ENCODE measurements at regions not wholly inside any gene's neighbourhood (a gene's known extent, or its start where the extent isn't known, plus 50 kb on each side); places are given as distances from the start of the nearest gene placed in this dataset.
"Not testable (repeated sequence)": the region's sequence is repeated elsewhere in the genome, so short reads cannot be mapped to it uniquely, and the experiment has no call there.

GRCh38 chr10:31678575-31679516, 249.8 kb downstream of the ARHGAP12 start:
- DNase-seq = no peak

GRCh38 chr10:31678139-31678536, 250.5 kb downstream of the ARHGAP12 start:
- DNase-seq = no peak

GRCh38 chr10:31677195-31678138, 251.2 kb downstream of the ARHGAP12 start:
- no peak for DNase-seq

- DNase-seq = no peak
These were observed 252.9 kb downstream of the ARHGAP12 start for GRCh38 chr10:31675726-31676125.

- no peak for DNase-seq
These were observed 259.3 kb downstream of the ARHGAP12 start for GRCh38 chr10:31669357-31669756.

- DNase-seq = no peak
These were observed 260.3 kb downstream of the ARHGAP12 start for GRCh38 chr10:31668326-31668725.

- not testable (repeated sequence) for DNase-seq
These were observed 262.8 kb downstream of the ARHGAP12 start for GRCh38 chr10:31665764-31666279.

GRCh38 chr10:31664803-31665202, 263.8 kb downstream of the ARHGAP12 start:
- DNase-seq = no peak

GRCh38 chr10:31664071-31664470, 264.6 kb downstream of the ARHGAP12 start:
- DNase-seq = not testable (repeated sequence)

- DNase-seq = no peak
These were observed 268.3 kb downstream of the ARHGAP12 start for GRCh38 chr10:31660300-31660699.

GRCh38 chr10:31659665-31660064, 269.0 kb downstream of the ARHGAP12 start:
- no peak for DNase-seq

- no peak for DNase-seq
These were observed 271.2 kb downstream of the ARHGAP12 start for GRCh38 chr10:31657434-31657872.

- DNase-seq = no peak
These were observed 271.7 kb downstream of the ARHGAP12 start for GRCh38 chr10:31656851-31657433.

GRCh38 chr10:31652038-31652437, 276.6 kb downstream of the ARHGAP12 start:
- no peak for DNase-seq

- no peak for DNase-seq
These were observed 278.6 kb downstream of the ARHGAP12 start for GRCh38 chr10:31650010-31650409.

GRCh38 chr10:31648966-31649365, 279.7 kb downstream of the ARHGAP12 start:
- DNase-seq = no peak

GRCh38 chr10:31647861-31648260, 280.8 kb downstream of the ARHGAP12 start:
- no peak for DNase-seq

GRCh38 chr10:31646519-31646918, 282.1 kb downstream of the ARHGAP12 start:
- no peak for DNase-seq

- DNase-seq = no peak
These were observed 282.8 kb downstream of the ARHGAP12 start for GRCh38 chr10:31645786-31646185.

- no peak for DNase-seq
These were observed 283.5 kb downstream of the ARHGAP12 start for GRCh38 chr10:31644931-31645633.

GRCh38 chr10:31642281-31642680, 286.4 kb downstream of the ARHGAP12 start:
- no peak for DNase-seq

GRCh38 chr10:31635415-31636065, 293.1 kb downstream of the ARHGAP12 start:
- no peak for DNase-seq
